Mesendoderm (in vitro differentiated cells): ENCODE measurements at regions not wholly inside any gene's neighbourhood (a gene's known extent, or its start where the extent isn't known, plus 50 kb on each side); places are given as distances from the start of the nearest gene placed in this dataset.

ENCODE experiments used
- DNase-seq: peaks from one replicate; pipeline ENCODE4 v3.0.0; 2013
- H2AK5ac ChIP-seq: 2 replicates; pipeline ENCODE4 v1.6.1; 2013; ENCODE audit warnings: low read length, inconsistent platforms
- H2BK120ac ChIP-seq: 2 replicates; pipeline ENCODE4 v1.6.1; 2013; ENCODE audit warnings: low read depth, mild to moderate bottlenecking, low read length, moderate library complexity, mixed read lengths
- H2BK15ac ChIP-seq: replicated peaks from 2 replicates; pipeline ENCODE4 v1.6.1; 2013; ENCODE audit warnings: low read depth, mild to moderate bottlenecking, moderate library complexity
- H2BK5ac ChIP-seq: 2 replicates; pipeline ENCODE4 v1.6.1; 2013; ENCODE audit warnings: low read length, inconsistent platforms
- H3K18ac ChIP-seq: 2 replicates; pipeline ENCODE4 v1.6.1; 2013; ENCODE audit warnings: mild to moderate bottlenecking, low read length, mixed read lengths
- H3K23ac ChIP-seq: one replicate; pipeline ENCODE4 v1.6.1; 2013; ENCODE audit warnings: low read length
- H3K27ac ChIP-seq: 2 replicates; pipeline ENCODE4 v1.5.1; 2013; ENCODE audit warnings: low read depth, mild to moderate bottlenecking, inconsistent platforms, low read length, moderate library complexity
- H3K27me3 ChIP-seq: 2 replicates; pipeline ENCODE4 v1.6.1; 2013; ENCODE audit warnings: low read length, control low read depth, mild to moderate bottlenecking, inconsistent platforms; ENCODE audit not compliant: insufficient read depth, poor library complexity
- H3K36me3 ChIP-seq: 2 replicates; pipeline ENCODE4 v1.6.1; 2013; ENCODE audit warnings: low read length, inconsistent platforms; ENCODE audit not compliant: control insufficient read depth, insufficient read depth
- H3K4ac ChIP-seq: one replicate; pipeline ENCODE4 v1.6.1; 2013; ENCODE audit warnings: low read depth, mild to moderate bottlenecking, low read length, moderate library complexity
- H3K4me1 ChIP-seq: 2 replicates; pipeline ENCODE4 v1.6.1; 2013; ENCODE audit warnings: low read depth, low read length, inconsistent platforms; ENCODE audit not compliant: control insufficient read depth
- H3K4me2 ChIP-seq: 2 replicates; pipeline ENCODE4 v1.6.1; 2013; ENCODE audit warnings: low read length
- H3K4me3 ChIP-seq: 2 replicates; pipeline ENCODE4 v1.5.1; 2013; ENCODE audit warnings: mild to moderate bottlenecking, low read length
- H3K56ac ChIP-seq: one replicate; pipeline ENCODE4 v1.6.1; 2013; ENCODE audit warnings: low read length
- H3K79me1 ChIP-seq: 2 replicates; pipeline ENCODE4 v1.6.1; 2013; ENCODE audit warnings: low read length, inconsistent platforms
- H3K79me2 ChIP-seq: 2 replicates; pipeline ENCODE4 v1.6.1; 2013; ENCODE audit warnings: mild to moderate bottlenecking, low read length; ENCODE audit not compliant: control insufficient read depth, insufficient read depth
- H3K9ac ChIP-seq: 2 replicates; pipeline ENCODE4 v1.6.1; 2013; ENCODE audit warnings: low read length, inconsistent platforms
- H4K5ac ChIP-seq: one replicate; pipeline ENCODE4 v1.6.1; 2013; ENCODE audit warnings: low read length
- H4K8ac ChIP-seq: one replicate; pipeline ENCODE4 v1.6.1; 2013; ENCODE audit warnings: low read depth, mild to moderate bottlenecking, control low read depth, low read length, moderate library complexity
- WGBS: extraction: QIAGEN DNeasy Blood & Tissue Kit; methylation state at CpG from one replicate; pipeline ENCODE4 v1.1.7; 2013; ENCODE audit warnings: low lambda C conversion rate, missing lambda C conversion rate; ENCODE audit not compliant: insufficient coverage; ENCODE audit errors: extremely low coverage; 5-methylcytosine and 5-hydroxymethylcytosine counted together

DNA sequence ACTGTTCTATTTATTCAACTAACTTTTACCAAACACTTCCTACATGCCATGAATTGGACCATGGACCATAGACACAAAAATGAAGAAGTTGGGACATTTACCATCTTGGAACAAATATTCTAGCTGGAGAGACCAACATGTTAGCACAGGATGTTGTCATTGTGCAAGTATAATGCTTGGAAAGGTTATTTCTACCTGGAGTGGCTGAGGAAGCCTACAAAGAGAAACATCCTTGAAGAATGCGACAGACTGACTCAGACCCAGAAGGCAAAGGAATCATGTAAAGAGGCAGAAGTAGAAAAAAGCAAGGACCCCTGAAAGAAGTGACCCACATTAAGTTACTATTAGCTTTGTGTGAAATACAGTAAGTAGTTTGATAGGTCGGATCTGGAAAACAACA is 180.9 kb downstream of the SOD2 start:
- H2BK120ac ChIP-seq, result no peak overlapping the region
- no peak overlapping the region for H3K27ac ChIP-seq
- no peak for DNase-seq
- no peaks in the 10 kb centered on the region for H3K79me2 ChIP-seq
- H3K18ac ChIP-seq, result no peak overlapping the region
- no peaks in the 10 kb centered on the region for H3K27me3 ChIP-seq
- H4K8ac ChIP-seq, result no peak overlapping the region
- H2BK5ac ChIP-seq, result no peak overlapping the region
- no peak overlapping the region for H3K56ac ChIP-seq
- H3K23ac ChIP-seq, result no peak overlapping the region
- no peak overlapping the region for H3K4me3 ChIP-seq
- no peaks in the 10 kb centered on the region for H3K36me3 ChIP-seq
- H2BK15ac ChIP-seq, result no peak overlapping the region
- H4K5ac ChIP-seq, result no peak overlapping the region
- WGBS, result no CpG with 5 or more reads among the region's 2 CpGs
- H2AK5ac ChIP-seq, result no peak overlapping the region
- no peaks in the 10 kb centered on the region for H3K79me1 ChIP-seq
- no peak overlapping the region for H3K9ac ChIP-seq
- H3K4me1 ChIP-seq, result no peaks in the 10 kb centered on the region
- H3K4ac ChIP-seq, result no peak overlapping the region
- H3K4me2 ChIP-seq, result no peak overlapping the region

DNA sequence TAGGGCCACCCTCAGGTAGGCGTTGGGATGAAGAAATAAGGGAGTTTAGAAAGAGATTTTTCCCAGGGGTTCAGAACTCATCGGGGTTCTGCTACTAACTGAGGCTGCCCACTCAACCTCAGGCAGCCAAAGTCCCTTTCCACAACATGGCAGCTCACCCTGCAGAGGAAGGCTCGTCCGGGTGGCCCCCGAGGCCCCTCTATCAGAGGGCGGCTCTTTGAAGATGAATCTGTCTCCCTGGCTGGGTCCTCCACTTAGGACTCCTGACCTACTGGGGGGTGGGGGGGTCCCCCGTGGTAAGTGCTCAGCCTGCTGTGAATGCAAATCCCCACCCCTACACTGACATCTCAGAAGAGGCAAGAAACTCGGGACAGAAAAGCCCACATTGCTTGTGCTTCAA is 182.9 kb downstream of the SOD2 start:
- no peak overlapping the region for H2BK15ac ChIP-seq
- H3K4me2 ChIP-seq, result no peak overlapping the region
- H2AK5ac ChIP-seq, result no peak overlapping the region
- H3K27ac ChIP-seq, result no peak overlapping the region
- no peaks in the 10 kb centered on the region for H3K27me3 ChIP-seq
- DNase-seq, result no peak
- no peak overlapping the region for H3K4ac ChIP-seq
- H3K36me3 ChIP-seq, result no peaks in the 10 kb centered on the region
- no peak overlapping the region for H2BK120ac ChIP-seq
- no peaks in the 10 kb centered on the region for H3K4me1 ChIP-seq
- no CpG with 5 or more reads among the region's 8 CpGs for WGBS
- H3K56ac ChIP-seq, result no peak overlapping the region
- no peaks in the 10 kb centered on the region for H3K79me1 ChIP-seq
- H3K79me2 ChIP-seq, result no peaks in the 10 kb centered on the region
- no peak overlapping the region for H2BK5ac ChIP-seq
- no peak overlapping the region for H4K5ac ChIP-seq
- H3K9ac ChIP-seq, result no peak overlapping the region
- H4K8ac ChIP-seq, result no peak overlapping the region
- H3K18ac ChIP-seq, result no peak overlapping the region
- H3K23ac ChIP-seq, result no peak overlapping the region
- no peak overlapping the region for H3K4me3 ChIP-seq

DNA sequence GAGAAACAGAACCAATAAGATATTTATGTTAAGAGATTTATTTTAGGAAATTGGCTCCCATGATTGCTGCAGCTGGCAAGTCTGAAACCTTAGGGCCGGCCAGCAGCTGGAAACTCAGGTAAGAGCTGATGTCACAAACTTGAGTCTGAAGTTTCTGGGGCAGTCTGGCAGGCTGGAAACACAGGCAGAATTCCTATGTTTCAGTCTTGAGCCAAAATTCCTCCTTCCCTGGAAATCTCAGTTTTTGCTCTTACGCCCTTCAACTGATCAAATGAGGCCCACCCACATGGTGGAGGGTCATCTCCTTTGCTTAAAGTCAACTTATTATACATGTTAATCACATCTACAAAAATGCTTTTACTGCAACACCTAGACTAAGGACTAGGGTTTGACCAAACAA is 184.1 kb downstream of the SOD2 start:
- Histone ChIP-seq H3K9ac (no peak overlapping the region), H3K56ac (no peak overlapping the region), H3K4me2 (no peak overlapping the region), H3K79me2 (no peaks in the 10 kb centered on the region), H3K4me1 (no peaks in the 10 kb centered on the region), H2AK5ac (no peak overlapping the region), H2BK15ac (no peak overlapping the region), H3K23ac (no peak overlapping the region), H3K18ac (no peak overlapping the region), H3K27ac (no peak overlapping the region), H2BK120ac (no peak overlapping the region), H4K8ac (no peak overlapping the region), H3K79me1 (no peaks in the 10 kb centered on the region), H3K4ac (no peak overlapping the region), H3K27me3 (no peaks in the 10 kb centered on the region), H4K5ac (no peak overlapping the region), H3K36me3 (no peaks in the 10 kb centered on the region), H2BK5ac (no peak overlapping the region), H3K4me3 (no peak overlapping the region)
- WGBS, result no CpG with 5 or more reads among the region's 2 CpGs
- DNase-seq, result no peak

DNA sequence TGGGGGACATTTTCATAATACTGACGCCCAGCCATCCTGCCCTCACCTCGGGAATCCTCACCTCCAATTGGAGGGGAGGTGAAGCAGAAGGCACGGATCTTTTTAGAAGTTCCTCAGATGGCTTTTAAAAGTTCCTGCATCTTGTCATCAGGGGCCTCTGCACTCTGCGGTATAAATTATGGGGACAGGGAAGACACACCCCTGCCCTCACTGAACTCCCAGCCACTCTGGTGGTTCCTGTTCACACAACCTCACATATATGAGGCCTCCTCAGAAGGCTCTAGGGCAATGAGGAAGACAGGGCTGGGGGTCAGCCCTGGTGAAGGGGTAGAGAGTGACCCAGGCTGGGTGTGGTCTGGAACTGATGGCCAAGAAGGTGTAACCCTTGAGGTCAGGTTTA is 187.0 kb downstream of the SOD2 start:
- Histone ChIP-seq H3K4ac (no peak overlapping the region), H3K27me3 (no peaks in the 10 kb centered on the region), H3K18ac (no peak overlapping the region), H3K79me2 (no peaks in the 10 kb centered on the region), H2AK5ac (no peak overlapping the region), H3K56ac (no peak overlapping the region), H3K4me2 (no peak overlapping the region), H3K36me3 (no peaks in the 10 kb centered on the region), H2BK120ac (no peak overlapping the region), H2BK5ac (no peak overlapping the region), H3K9ac (no peak overlapping the region), H3K23ac (no peak overlapping the region), H2BK15ac (no peak overlapping the region), H4K5ac (no peak overlapping the region), H3K79me1 (no peaks in the 10 kb centered on the region), H4K8ac (no peak overlapping the region), H3K4me3 (no peak overlapping the region), H3K4me1 (no peaks in the 10 kb centered on the region), H3K27ac (no peak overlapping the region)
- no peak for DNase-seq
- WGBS, result no CpG with 5 or more reads among the region's 4 CpGs

DNA sequence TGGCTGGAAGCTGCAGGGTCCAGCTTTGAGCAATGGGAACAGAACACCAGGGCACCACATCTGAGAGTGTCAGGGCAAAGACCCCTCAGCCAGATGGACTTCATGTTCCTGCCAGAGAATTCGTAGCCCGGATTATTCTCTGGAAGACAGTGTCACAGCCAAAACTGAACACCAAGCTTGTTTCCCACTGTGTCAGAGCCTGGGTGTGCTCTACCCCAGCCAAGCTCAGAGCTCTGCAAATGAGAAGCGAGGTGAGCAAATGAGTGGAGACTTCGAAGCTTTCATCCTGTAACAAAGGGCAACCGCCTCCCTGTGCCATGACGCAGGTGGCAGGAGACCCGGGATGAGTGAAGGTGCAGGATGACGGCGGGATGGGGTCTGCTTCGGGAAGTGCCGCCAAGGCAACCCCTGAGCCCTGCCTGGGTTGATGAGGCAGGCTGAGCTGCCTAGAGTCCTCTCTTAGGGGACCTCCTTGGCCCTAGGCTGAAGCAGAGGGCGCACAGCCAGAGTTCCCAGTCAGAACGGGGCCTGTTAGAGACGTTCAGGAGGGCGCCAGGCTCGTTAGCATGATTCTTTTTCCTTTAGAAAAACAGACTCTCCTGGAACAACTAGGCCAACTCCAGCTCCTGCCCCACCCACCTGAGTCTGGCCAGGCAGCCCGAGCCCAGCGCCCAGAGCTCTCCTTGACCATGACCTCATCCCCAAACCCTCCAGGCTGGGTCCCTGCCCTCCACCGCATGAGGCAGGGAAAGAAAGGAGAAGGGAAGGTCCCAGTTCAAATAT is 187.7 kb downstream of the SOD2 start:
- no peak overlapping the region for H2BK120ac ChIP-seq
- no peaks in the 10 kb centered on the region for H3K4me1 ChIP-seq
- H4K5ac ChIP-seq, result no peak overlapping the region
- no peak overlapping the region for H3K27ac ChIP-seq
- H2BK5ac ChIP-seq, result no peak overlapping the region
- H4K8ac ChIP-seq, result no peak overlapping the region
- no peak overlapping the region for H2AK5ac ChIP-seq
- no peaks in the 10 kb centered on the region for H3K27me3 ChIP-seq
- H3K36me3 ChIP-seq, result no peaks in the 10 kb centered on the region
- H3K79me1 ChIP-seq, result no peaks in the 10 kb centered on the region
- H3K4me2 ChIP-seq, result no peak overlapping the region
- no CpG with 5 or more reads among the region's 19 CpGs for WGBS
- peak; percentile 14 for DNase-seq
- H3K9ac ChIP-seq, result no peak overlapping the region
- H3K18ac ChIP-seq, result no peak overlapping the region
- H3K79me2 ChIP-seq, result no peaks in the 10 kb centered on the region
- H3K56ac ChIP-seq, result no peak overlapping the region
- H3K4ac ChIP-seq, result no peak overlapping the region
- H3K4me3 ChIP-seq, result no peak overlapping the region
- H2BK15ac ChIP-seq, result no peak overlapping the region
- H3K23ac ChIP-seq, result no peak overlapping the region

DNA sequence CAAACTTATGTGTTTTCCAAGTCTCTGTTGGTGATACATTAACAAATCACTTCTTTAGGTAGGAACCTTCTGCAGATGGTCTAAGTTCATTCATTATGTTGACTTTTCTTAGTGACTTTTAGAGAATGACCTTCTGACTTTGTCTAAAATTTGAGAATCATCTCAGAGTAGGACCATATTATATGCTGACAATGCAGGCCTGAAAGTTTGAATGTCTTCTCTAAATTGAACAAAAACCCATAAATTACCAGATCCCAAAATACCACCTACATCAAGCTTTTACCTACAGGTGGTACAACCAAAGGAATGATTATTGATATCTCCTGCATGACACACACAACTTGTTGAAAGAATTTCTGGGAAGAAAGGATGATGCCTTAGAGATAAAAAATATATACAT is 191.5 kb downstream of the SOD2 start:
- Histone ChIP-seq H3K27me3 (no peaks in the 10 kb centered on the region), H2BK120ac (no peak overlapping the region), H2BK5ac (no peak overlapping the region), H3K18ac (no peak overlapping the region), H3K4ac (no peak overlapping the region), H3K9ac (no peak overlapping the region), H3K4me1 (no peaks in the 10 kb centered on the region), H3K27ac (no peak overlapping the region), H2AK5ac (no peak overlapping the region), H3K36me3 (no peaks in the 10 kb centered on the region), H3K79me1 (no peaks in the 10 kb centered on the region), H2BK15ac (no peak overlapping the region), H3K56ac (no peak overlapping the region), H4K8ac (no peak overlapping the region), H3K23ac (no peak overlapping the region), H4K5ac (no peak overlapping the region), H3K79me2 (no peaks in the 10 kb centered on the region), H3K4me3 (no peak overlapping the region), H3K4me2 (no peak overlapping the region)
- DNase-seq, result no peak
